ENCODE measurements at regions not wholly inside any gene's neighbourhood (a gene's known extent, or its start where the extent isn't known, plus 50 kb on each side); places are given as distances from the start of the nearest gene placed in this dataset.

GRCh38 chr15:62951481-62951880, 91.1 kb upstream of the TPM1 start:
- no peak for DNase-seq (ENCODE audit: low read depth)

- no peak for DNase-seq (ENCODE audit: low read depth)
Observed at GRCh38 chr15:62953021-62953420, 89.5 kb upstream of the TPM1 start.

DNA sequence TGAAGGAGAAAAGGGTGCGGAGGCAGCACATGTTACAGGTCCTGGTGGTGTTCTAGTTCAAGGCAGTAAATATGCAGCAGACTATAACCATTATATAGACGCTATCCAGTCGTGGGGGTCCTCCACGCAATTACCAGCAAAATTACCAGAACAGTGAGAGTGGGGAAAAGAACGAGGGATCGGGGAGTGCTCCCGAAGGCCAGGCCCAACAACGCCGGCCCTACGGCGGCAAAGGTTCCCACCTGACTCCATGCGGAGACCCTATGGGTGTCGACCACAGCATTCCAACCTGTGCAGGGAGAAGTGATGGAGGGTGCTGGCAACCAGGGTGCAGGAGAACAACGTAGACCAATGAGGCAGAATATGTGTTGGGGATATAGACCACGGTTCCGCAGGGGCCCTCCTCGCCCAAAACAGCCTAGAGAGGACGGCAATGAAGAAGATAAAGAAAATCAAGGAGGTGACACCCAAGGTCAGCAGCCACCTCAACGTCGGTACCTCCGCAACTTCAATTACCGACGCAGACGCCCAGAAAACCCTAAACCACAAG, 89.0 kb upstream of the TPM1 start:
- DNase-seq (ENCODE audit: low read depth): no peak

DNA sequence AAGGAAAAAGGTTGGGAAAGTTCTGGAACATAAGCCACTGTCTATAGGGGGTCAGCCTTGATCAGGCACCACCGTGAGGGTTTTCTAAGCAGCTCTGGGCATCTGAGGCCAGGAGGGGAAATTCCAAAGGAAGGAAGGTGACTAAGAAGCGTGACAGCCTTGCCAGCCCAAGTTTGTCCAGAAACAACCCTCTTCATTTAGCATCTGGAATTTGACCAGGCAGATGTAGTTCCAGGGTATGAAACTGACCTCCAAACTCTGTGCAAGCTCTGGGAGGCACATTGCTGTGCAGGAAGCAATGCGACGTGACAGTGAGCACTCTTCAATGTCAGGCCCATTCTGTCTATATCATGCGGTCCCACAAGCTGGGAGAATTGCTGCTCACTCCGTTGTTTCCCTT, 85.4 kb upstream of the TPM1 start:
- DNase-seq (ENCODE audit: low read depth): no peak

- DNase-seq (ENCODE audit: low read depth): no peak
Observed at GRCh38 chr15:62958528-62959363, 83.8 kb upstream of the TPM1 start.

DNA sequence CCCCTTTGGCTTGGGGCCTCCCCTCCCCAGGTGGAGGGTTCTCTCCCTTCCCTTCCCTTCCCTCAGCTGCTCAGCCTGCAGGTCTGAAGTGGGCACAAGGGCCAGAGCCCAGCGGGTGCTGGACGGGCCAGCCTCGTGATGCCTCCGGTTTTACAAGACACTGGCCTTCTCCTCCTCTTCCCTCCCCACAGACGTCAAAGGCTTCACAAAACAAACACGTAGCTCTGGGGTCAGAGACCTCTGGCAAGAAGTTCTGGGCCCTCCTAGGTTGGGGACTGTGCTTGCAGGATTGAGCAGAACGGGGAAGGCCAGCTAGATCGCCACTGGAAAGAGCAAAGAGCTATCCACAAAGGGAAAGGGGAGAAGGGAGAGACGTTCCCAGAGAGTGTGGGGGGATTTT, 81.4 kb upstream of the TPM1 start:
- DNase-seq (ENCODE audit: low read depth): no peak

GRCh38 chr15:62962101-62962995, 80.2 kb upstream of the TPM1 start:
- no peak for DNase-seq (ENCODE audit: low read depth)

DNA sequence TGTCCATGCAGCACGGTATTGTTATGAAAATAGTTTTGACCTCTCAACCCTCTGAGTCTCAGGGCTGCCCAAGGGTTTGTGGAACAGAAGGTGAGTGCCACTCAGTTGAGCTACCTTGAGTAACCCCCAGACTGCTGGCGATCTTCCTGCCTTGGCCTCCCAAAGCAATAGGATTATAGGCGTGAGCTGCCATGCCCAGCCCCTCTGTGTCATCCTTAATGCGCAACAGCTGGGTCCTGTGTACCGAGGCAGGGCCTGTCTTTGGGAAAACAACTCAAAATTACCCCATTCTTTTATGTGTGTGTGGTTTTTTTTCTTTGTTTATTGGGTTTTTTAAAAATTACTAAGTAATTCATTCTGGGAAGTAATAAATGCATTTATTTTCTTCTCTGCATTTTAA, 78.3 kb upstream of the TPM1 start:
- DNase-seq (ENCODE audit: low read depth): no peak

- no peak for DNase-seq (ENCODE audit: low read depth)
Observed at GRCh38 chr15:62966294-62967078, 76.1 kb upstream of the TPM1 start.

DNA sequence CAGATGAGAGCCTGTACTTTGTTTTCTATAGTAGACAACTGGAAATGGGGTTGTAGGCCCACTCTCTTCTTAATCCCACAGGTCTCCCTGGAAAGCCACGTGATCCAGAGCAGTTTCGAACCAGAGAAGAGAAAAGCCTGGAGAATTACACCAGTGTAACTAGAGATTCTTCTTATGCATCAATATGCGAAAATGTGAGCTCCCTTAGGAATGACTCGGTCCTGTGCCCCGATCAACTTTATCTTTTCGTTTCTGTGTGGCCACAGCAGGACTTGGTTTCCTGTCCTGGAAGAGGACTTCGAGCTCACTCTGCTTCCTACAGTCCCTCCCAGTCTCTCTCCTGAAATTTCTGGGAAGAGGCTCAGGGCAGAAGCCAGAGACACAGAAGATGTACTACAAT, 73.8 kb upstream of the TPM1 start:
- DNase-seq (ENCODE audit: low read depth): no peak

GRCh38 chr15:62969442-62970089, 73.0 kb upstream of the TPM1 start:
- DNase-seq (ENCODE audit: low read depth): no peak

DNA sequence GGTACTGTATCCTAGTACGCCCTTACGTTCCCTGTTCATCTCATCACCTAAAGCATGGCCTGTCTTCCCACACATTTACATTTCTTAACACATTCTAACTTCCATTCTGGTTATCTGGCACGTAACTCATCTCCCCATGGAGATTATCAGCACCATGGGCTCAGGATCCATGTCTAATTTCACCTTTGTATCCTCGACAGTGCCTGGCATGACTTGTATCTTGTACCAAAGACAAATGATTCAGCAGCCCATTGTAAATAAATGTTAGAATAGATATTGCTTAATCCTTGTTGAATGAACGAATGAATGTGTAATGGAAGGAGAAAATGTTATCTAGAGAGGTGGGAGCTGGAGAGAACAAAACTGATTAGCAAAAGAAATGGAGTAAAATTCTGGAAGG, 69.7 kb upstream of the TPM1 start:
- no peak for DNase-seq (ENCODE audit: low read depth)

- no peak for DNase-seq (ENCODE audit: low read depth)
Observed at GRCh38 chr15:62975515-62975914, 67.0 kb upstream of the TPM1 start.

- DNase-seq (ENCODE audit: low read depth): no peak
Observed at GRCh38 chr15:62976301-62976881, 66.2 kb upstream of the TPM1 start.

DNA sequence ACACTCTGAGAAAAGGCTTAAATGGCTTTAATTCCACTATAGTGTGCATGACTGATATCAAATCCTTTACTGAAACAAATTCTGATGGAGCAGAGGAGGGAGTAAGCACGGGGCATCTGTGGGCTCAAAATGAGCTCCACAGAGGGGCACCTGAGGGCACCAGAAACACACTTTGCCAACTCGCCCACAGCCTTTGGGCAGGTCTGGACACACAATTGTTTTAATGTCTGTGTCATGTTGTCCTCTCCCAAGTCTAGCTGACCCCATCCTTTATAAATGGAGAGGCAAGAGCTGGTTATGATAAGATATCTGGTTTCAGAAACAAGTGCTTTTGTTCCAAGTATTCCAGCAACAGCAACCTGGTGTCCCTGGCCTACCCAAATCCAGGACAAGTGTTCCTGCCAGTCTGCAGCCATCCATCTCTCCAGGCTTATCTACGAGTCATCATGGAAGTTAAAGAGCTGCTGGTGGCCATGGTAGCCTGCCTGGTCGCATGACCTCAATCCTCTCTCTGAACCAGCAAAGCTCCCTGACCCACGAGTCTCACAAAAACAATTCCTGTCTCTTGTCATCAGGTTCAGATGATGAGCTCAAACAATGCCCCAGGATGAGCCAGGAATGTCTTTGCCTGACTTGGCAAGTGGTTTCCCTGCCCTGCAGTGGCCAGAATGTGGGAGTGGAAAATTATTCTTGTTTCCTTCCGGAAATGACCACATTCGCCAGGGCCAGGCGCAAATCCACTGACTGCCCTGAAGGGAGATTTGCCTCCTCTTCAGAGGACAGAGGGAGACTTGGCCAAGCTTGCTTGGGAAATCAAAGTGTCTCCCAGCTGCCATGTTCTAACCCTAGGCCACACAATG, 64.4 kb upstream of the TPM1 start:
- DNase-seq (ENCODE audit: low read depth): no peak

DNA sequence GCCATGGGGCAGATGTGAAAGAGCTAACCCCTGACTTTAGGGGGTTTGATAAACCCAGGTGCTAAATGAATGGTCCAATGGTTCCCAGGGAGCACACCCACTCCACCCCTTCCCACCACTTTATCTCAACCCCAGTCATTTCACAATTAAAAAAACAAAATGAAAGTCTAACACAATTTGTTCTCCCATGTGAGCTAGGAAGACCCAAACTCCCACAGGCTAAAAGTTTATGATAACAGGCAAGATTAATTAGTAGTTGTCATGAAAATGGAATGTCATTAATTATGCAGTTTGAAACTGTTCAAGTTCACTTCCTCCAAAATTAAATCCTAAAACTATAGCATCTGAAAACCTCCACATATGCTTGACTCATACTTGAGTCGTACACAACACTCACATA, 63.3 kb upstream of the TPM1 start:
- no peak for DNase-seq (ENCODE audit: low read depth)

DNA sequence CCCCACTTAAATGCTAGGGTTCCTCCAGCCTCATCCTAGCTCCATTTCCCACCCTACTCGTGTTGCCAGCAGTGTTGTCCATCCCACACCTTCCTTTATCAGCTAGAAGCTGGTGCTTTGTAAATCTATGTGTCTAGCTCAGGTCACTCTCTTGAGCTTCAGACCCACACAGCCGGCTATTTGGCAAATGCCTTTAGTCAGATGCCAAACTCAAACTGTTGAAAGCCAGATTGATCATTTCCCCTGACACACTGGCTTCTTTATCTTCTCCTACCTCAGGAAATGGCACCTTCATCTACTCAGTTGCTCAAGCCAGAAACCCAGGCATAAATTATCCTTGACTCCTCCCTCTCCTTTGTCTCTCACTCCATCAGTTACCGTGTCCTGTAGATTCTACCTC, 61.5 kb upstream of the TPM1 start:
- no peak for DNase-seq (ENCODE audit: low read depth)

DNA sequence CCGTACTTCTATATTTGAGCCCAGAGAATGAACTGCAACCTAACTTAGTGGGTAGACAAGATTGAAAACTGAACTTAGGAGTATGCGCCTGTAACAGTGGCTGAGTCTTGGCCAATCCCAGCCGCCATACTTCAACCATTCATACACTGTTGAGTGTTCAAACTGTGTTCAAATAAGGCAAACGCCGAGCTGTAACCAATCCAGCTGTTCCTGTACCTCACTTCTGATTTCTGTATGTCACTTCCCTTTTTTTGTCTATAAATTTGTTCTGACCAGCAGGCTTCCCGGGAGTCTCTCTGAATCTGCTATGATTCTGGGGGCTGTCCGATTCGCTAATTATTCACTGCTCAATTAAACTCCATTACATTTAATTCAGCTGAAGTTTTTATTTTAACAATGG, 58.6 kb upstream of the TPM1 start:
- DNase-seq (ENCODE audit: low read depth): no peak

GRCh38 chr15:62985768-62986167, 56.8 kb upstream of the TPM1 start:
- DNase-seq (ENCODE audit: low read depth): no peak

DNA sequence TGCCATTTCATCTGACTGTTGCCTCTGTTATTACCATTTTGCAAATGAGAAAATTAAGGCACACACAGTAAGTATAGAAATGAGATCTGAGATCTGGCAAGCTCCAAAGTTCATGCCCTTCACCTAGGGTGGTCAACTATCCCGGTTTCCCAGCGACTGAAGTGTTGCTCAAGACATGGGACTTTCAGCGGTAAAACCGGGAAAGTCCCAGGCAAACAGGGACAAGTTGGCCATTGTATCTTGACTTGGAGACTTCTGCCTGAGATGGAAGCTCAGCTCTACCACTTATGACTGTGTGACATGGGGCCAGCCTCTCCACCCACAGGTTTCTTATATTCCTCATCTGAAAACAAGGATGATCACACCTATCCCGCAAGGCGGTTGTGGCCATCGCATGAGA, 55.6 kb upstream of the TPM1 start:
- no peak for DNase-seq (ENCODE audit: low read depth)
